ENCODE measurements at regions not wholly inside any gene's neighbourhood (a gene's known extent, or its start where the extent isn't known, plus 50 kb on each side); places are given as distances from the start of the nearest gene placed in this dataset.

DNA sequence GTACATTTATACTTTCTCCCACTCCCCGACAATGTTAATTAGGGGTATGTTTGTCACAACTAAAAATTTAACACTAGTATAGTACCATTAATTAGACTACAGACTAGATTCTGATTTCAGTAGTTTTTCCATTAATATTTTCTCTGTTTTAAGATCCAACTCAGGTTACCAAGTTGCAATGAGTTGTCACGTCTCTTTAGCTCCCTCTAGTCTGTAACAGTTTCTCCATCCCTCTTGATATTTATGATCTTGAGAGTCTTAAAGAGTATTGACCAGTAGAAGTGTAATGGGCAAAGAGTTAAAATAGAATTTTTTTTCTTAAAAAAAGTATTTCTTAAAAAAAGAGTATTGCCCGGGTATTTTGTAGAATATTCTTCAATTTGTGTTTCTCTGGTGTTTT is 598.1 kb downstream of the TBC1D4 start:
- Mint-ChIP-seq H3K4me1 (no peaks in the 10 kb centered on the region), H3K9me3 (ENCODE audit: low read depth) (peaks cover 5% of the 10 kb centered on the region), H3K27me3 (no peaks in the 10 kb centered on the region), H3K4me3 (no peak overlapping the region), H3K36me3 (ENCODE audit: low read depth) (no peaks in the 10 kb centered on the region), H3K27ac (no peak overlapping the region)
- DNase-seq: no peak
- intact Hi-C loops (cut with DNase I, micrococcal nuclease): no loop called here
- ChIA-PET CTCF (no interaction called here), POLR2A (no interaction called here)
- no peak for ATAC-seq

DNA sequence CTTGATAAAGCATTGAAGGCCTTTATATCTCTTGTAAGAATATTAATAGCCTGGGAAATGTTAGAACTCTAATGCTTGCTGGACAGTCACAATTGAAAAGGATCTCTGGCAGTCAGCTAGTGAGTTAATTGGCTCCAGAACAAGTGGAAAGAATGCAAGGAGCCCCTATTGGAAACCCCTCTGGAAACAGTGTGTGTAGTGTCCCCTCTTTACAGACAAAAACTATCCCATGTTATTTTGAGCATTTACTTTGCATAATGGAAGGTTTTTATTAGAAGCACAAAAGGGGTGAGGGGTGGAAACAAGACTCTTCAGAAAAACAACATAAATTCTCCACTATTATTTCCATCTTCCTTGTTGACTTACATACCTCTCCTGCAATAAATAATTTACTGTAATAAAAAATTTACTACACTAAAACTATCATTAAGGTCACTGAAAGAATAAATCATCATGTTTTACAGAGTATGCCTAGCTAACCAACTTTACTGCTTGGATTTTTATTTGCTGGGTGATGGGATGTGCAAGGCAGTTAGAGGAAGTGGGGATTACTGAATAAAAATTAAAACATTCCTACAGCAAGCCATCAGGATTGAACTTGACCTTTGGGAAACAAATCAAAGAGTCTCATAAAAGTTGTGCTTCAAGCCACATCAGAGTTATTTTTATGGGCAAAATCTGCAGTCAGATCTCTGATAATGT is 610.4 kb downstream of the TBC1D4 start:
- H3K9me3 Mint-ChIP-seq (ENCODE audit: low read depth): peaks cover 7% of the 10 kb centered on the region
- H3K27me3 Mint-ChIP-seq: no peaks in the 10 kb centered on the region
- no peak for ATAC-seq
- ChIA-PET POLR2A (no interaction called here), CTCF (no interaction called here)
- H3K36me3 Mint-ChIP-seq (ENCODE audit: low read depth): no peaks in the 10 kb centered on the region
- intact Hi-C loops (cut with DNase I, micrococcal nuclease): no loop called here
- DNase-seq: no peak
- H3K4me3 Mint-ChIP-seq: no peak overlapping the region
- no peak overlapping the region for H3K27ac Mint-ChIP-seq
- H3K4me1 Mint-ChIP-seq: no peaks in the 10 kb centered on the region

DNA sequence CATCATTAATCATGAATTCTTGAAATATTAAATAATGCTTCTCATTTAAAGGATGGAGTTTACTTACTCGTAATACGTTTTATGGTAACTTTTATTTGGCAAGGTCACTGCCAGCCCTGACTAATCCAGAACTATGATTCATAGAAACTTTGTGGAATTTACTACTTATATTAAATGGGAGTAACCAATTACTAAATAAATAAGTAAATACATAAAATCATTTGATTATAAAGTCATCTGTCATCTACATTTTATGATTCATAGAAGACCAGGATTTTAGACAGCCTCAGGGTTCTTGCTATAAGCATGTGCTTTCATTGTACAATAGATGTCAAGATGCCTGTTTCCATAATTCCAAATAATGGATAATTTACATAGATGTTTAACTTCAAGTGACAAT is 611.1 kb downstream of the TBC1D4 start:
- Mint-ChIP-seq H3K27me3 (no peaks in the 10 kb centered on the region), H3K9me3 (ENCODE audit: low read depth) (peaks cover 7% of the 10 kb centered on the region), H3K27ac (no peak overlapping the region), H3K36me3 (ENCODE audit: low read depth) (no peaks in the 10 kb centered on the region), H3K4me1 (no peaks in the 10 kb centered on the region), H3K4me3 (no peak overlapping the region)
- ChIA-PET CTCF (no interaction called here), POLR2A (no interaction called here)
- DNase-seq (no peak), ATAC-seq (no peak)
- intact Hi-C loops (cut with DNase I, micrococcal nuclease): no loop called here

DNA sequence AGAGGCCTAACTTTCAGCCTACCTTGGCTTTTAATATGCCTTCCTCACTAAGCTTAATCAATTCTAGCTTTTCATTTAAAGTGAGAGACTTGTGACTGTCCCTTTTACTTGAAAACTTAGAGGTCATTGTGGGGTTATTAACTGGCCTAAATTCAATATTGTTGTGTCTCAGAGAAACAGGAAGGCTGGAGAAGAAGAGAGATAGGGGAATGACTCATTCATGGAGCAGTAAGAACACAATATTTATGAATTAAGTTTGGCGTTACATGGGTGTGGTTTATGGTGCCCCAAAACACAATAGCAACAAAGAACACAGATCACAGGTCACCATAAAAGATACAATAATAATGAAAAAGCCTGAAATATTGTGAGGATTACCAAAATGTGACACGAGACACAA is 612.1 kb downstream of the TBC1D4 start:
- POLR2A ChIA-PET: no interaction called here
- H3K4me3 Mint-ChIP-seq: no peak overlapping the region
- no peak overlapping the region for H3K27ac Mint-ChIP-seq
- H3K9me3 Mint-ChIP-seq (ENCODE audit: low read depth): peaks cover 7% of the 10 kb centered on the region
- intact Hi-C loops (cut with DNase I, micrococcal nuclease): no loop called here
- H3K4me1 Mint-ChIP-seq: no peaks in the 10 kb centered on the region
- H3K27me3 Mint-ChIP-seq: no peaks in the 10 kb centered on the region
- ATAC-seq (no peak), DNase-seq (no peak)
- H3K36me3 Mint-ChIP-seq (ENCODE audit: low read depth): no peaks in the 10 kb centered on the region
- CTCF ChIA-PET: interaction anchor here (0.6 kb wide), 1 partner anchor 262 kb away, joined by 3 read pairs; no protein-coding TSS in a partner anchor

DNA sequence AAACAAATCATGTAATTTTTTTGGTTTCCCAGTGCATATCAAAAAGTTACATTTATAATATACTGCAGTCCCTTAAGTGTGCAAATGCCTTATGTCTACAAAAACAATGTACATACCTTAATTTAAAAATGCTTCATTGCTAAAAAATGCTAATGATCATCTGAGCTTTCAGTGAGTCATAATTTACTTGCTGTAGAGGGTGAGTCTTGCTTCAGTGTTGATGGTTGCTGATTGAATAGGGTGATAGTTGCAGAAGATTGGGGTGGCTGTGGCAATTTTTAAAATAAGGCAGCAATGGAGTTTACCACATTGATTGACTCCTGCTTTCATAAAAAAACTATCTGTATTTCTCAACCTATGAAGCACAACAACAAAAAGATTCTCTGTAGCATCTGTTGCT is 613.9 kb downstream of the TBC1D4 start:
- Mint-ChIP-seq H3K4me1 (no peaks in the 10 kb centered on the region), H3K27me3 (peaks cover 2% of the 10 kb centered on the region), H3K9me3 (ENCODE audit: low read depth) (peaks cover 7% of the 10 kb centered on the region), H3K36me3 (ENCODE audit: low read depth) (no peaks in the 10 kb centered on the region), H3K27ac (no peak overlapping the region), H3K4me3 (no peak overlapping the region)
- ChIA-PET CTCF (interaction anchor here (0.7 kb wide), 1 partner anchor 11 kb away, joined by 3 read pairs; no protein-coding TSS in a partner anchor), POLR2A (no interaction called here)
- intact Hi-C loops (cut with DNase I, micrococcal nuclease): no loop called here
- DNase-seq (no peak), ATAC-seq (no peak)

DNA sequence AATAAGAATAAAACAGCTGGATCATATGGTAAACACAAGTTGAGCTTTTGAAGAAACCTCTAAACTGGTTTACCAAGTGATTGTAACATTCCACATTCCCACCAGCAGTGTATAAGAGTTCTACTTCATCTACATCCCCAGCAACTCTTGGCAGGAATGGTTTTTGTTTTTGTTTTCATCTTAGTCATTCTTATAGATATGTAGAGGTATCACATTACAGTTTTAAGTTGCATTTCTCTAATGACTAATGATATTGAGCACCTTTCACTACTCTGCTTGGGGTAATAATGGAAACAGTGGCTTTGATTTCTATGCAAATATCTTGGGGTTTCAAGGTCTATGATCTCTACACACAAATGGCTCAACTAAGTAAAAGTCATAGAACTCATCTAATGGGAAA is 614.5 kb downstream of the TBC1D4 start:
- ATAC-seq (no peak), DNase-seq (no peak)
- Mint-ChIP-seq H3K27me3 (peaks cover 2% of the 10 kb centered on the region), H3K9me3 (ENCODE audit: low read depth) (peaks cover 7% of the 10 kb centered on the region), H3K4me3 (no peak overlapping the region), H3K4me1 (no peaks in the 10 kb centered on the region), H3K27ac (no peak overlapping the region), H3K36me3 (ENCODE audit: low read depth) (no peaks in the 10 kb centered on the region)
- POLR2A ChIA-PET: no interaction called here
- intact Hi-C loops (cut with DNase I, micrococcal nuclease): no loop called here
- CTCF ChIA-PET: no interaction called here

DNA sequence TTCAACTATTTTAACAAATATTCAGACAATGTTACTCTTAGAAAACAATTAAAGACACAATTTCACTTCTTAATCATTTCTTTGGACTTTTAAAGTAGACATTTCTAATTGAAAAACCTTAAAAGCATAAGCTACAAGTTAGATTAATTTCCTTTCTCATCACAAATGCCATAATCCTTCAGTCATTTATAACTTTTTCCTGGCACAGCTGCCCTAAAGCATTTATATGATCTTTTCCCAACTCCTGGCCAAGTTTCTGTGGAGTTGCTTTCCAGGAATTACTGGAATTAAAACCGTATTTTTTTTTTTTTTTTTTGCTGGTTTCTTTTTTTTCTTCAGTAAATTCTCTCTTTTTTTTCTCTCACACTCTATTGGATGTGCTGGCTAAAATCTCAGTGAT is 615.9 kb downstream of the TBC1D4 start:
- Mint-ChIP-seq H3K4me1 (no peaks in the 10 kb centered on the region), H3K27me3 (peaks cover 2% of the 10 kb centered on the region), H3K4me3 (no peak overlapping the region), H3K27ac (no peak overlapping the region), H3K36me3 (ENCODE audit: low read depth) (no peaks in the 10 kb centered on the region), H3K9me3 (ENCODE audit: low read depth) (peaks cover 7% of the 10 kb centered on the region)
- POLR2A ChIA-PET: interaction anchor here (0.6 kb wide), 1 partner anchor 140 kb away, joined by 4 read pairs; no protein-coding TSS in a partner anchor
- CTCF ChIA-PET: no interaction called here
- intact Hi-C loops (cut with DNase I, micrococcal nuclease): no loop called here
- no peak for DNase-seq
- ATAC-seq: no peak

DNA sequence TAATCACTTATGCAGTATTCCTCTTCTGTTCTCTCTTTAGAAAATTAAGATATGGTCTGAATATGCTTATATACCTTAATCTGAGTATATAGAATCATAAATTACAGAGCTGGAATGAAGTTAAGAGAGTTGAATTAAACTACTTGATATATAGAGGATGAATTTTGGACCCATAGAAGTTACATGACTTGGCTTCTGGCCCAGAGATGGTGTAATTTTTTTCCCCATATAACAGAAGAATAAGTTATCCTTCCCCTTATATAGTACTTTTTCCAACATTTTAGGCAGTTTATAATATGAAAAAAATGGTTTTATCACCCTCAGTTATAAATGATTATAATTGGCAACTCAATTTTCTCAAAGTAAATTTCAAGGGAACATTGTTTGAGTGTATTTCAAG is 616.3 kb downstream of the TBC1D4 start:
- DNase-seq: no peak
- no peak overlapping the region for H3K27ac Mint-ChIP-seq
- H3K4me3 Mint-ChIP-seq: no peak overlapping the region
- peaks cover 7% of the 10 kb centered on the region for H3K9me3 Mint-ChIP-seq (ENCODE audit: low read depth)
- H3K36me3 Mint-ChIP-seq (ENCODE audit: low read depth): no peaks in the 10 kb centered on the region
- no peak for ATAC-seq
- H3K4me1 Mint-ChIP-seq: no peaks in the 10 kb centered on the region
- ChIA-PET CTCF (no interaction called here), POLR2A (interaction anchor here (0.6 kb wide), 1 partner anchor 140 kb away, joined by 4 read pairs; no protein-coding TSS in a partner anchor)
- H3K27me3 Mint-ChIP-seq: peaks cover 2% of the 10 kb centered on the region
- intact Hi-C loops (cut with DNase I, micrococcal nuclease): no loop called here

DNA sequence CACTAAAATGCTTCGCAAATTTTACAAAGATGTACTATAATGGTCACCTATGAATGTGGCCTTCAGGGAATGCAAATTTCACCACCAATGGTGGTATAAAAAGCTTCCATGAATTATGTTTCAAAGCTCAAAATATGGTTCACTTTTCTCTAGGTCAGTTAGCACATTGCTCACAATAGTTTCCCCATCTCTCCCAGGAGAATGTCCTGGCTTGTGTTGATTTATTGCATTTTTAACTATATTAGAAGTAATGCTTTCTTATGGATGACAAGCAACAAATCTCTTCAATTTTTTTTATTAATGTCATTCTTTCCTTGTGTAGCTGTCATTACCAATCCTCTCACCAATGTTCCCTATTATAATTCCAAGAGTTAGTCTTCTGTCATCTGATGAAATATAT is 621.2 kb downstream of the TBC1D4 start:
- ATAC-seq (no peak), DNase-seq (no peak)
- H3K36me3 Mint-ChIP-seq (ENCODE audit: low read depth): no peaks in the 10 kb centered on the region
- ChIA-PET CTCF (no interaction called here), POLR2A (no interaction called here)
- intact Hi-C loops (cut with DNase I, micrococcal nuclease): no loop called here
- no peak overlapping the region for H3K4me3 Mint-ChIP-seq
- H3K27me3 Mint-ChIP-seq: peaks cover 9% of the 10 kb centered on the region
- H3K9me3 Mint-ChIP-seq (ENCODE audit: low read depth): peaks cover 2% of the 10 kb centered on the region
- no peaks in the 10 kb centered on the region for H3K4me1 Mint-ChIP-seq
- no peak overlapping the region for H3K27ac Mint-ChIP-seq

DNA sequence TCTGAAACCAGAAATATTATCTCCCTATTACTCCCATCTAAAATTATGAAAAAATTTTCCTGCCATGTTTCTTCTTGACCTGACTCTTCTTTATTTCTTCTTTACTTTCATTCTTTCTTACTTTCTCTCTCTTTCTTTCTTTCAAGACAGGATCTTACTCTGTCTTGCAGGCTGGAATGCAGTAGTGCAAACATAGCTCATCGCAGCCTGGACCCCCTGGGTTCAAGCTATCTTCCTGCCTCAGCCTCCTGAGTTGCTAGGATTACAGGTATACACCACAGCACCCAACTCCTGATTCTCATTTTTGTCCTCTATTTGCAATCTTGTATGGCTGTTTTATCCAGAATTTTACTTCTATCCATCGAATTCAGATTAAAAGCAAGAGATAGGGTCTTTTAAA is 631.1 kb downstream of the TBC1D4 start:
- Mint-ChIP-seq H3K9me3 (ENCODE audit: low read depth) (peaks cover 5% of the 10 kb centered on the region), H3K27ac (no peak overlapping the region), H3K4me1 (no peaks in the 10 kb centered on the region), H3K27me3 (peaks cover 5% of the 10 kb centered on the region), H3K4me3 (no peak overlapping the region), H3K36me3 (ENCODE audit: low read depth) (no peaks in the 10 kb centered on the region)
- DNase-seq (no peak), ATAC-seq (no peak)
- POLR2A ChIA-PET: no interaction called here
- CTCF ChIA-PET: no interaction called here
- intact Hi-C loops (cut with DNase I, micrococcal nuclease): no loop called here

DNA sequence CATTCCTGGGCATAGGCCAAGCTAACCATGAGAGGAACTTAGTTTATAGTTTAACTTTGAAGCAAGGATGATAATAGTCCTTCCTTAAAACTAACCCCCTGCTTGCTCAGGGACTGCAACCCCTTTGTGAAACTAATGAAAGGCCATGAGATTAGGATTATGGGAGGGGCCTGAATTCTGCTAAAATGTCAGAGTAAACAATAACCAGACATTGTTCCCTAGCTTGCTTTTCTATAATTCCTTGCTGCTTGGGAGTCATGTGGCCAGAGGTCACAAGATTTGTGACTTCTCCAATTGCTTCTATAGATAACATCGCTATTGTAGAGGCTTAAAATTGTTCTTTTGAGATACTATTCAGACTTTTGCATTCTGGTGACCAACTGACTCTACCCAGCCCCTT is 634.0 kb downstream of the TBC1D4 start:
- ATAC-seq (no peak), DNase-seq (no peak)
- ChIA-PET POLR2A (no interaction called here), CTCF (no interaction called here)
- no peaks in the 10 kb centered on the region for H3K4me1 Mint-ChIP-seq
- peaks cover 5% of the 10 kb centered on the region for H3K27me3 Mint-ChIP-seq
- H3K27ac Mint-ChIP-seq: no peak overlapping the region
- no peaks in the 10 kb centered on the region for H3K36me3 Mint-ChIP-seq (ENCODE audit: low read depth)
- no peak overlapping the region for H3K4me3 Mint-ChIP-seq
- peaks cover 3% of the 10 kb centered on the region for H3K9me3 Mint-ChIP-seq (ENCODE audit: low read depth)
- intact Hi-C loops (cut with DNase I, micrococcal nuclease): no loop called here

DNA sequence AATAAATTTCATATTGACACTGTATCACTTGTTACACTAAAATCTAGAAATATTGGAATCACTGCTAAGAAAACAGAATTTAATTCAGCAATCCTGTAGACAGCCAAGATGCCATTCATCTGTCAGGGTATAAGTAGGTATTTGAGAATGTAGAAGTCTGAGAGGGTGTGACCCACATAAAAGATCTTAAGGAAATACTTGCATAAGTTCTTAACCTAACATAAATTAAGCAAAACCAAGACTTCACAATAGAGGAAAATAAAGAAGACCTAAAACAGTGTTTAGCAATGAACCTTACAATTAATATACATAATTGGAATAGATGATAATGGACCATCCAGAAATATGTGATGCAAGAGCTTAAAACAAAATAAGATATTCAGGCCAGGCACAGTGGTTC is 636.2 kb downstream of the TBC1D4 start:
- no peak overlapping the region for H3K4me3 Mint-ChIP-seq
- DNase-seq (no peak), ATAC-seq (no peak)
- H3K36me3 Mint-ChIP-seq (ENCODE audit: low read depth): no peaks in the 10 kb centered on the region
- H3K9me3 Mint-ChIP-seq (ENCODE audit: low read depth): peaks cover 3% of the 10 kb centered on the region
- intact Hi-C loops (cut with DNase I, micrococcal nuclease): no loop called here
- no peak overlapping the region for H3K27ac Mint-ChIP-seq
- ChIA-PET CTCF (interaction anchor here (0.8 kb wide), 1 partner anchor 8 kb away, joined by 3 read pairs; no protein-coding TSS in a partner anchor), POLR2A (no interaction called here)
- H3K27me3 Mint-ChIP-seq: peaks cover 1% of the 10 kb centered on the region
- no peaks in the 10 kb centered on the region for H3K4me1 Mint-ChIP-seq

DNA sequence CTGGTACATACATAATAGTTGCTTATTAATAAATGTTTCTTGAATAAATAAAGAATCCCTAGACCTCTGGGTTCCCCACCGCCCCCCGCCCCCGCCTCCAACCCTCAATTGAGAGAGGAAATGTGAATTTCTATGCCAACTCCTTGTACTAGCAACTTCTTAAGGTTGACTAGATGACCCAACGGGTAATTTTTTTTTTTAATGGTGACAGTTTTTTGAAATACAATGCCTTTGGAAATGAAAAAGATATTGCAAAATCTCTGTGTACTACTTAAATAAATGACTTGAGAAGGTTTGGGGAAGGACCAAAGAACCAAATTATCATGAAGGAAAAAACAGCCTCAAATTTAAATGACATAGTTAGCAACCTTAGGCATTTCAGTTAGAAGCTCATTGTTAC is 640.3 kb downstream of the TBC1D4 start:
- H3K36me3 Mint-ChIP-seq (ENCODE audit: low read depth): no peaks in the 10 kb centered on the region
- no peaks in the 10 kb centered on the region for H3K9me3 Mint-ChIP-seq (ENCODE audit: low read depth)
- ATAC-seq (no peak), DNase-seq (no peak)
- CTCF ChIA-PET: no interaction called here
- no peak overlapping the region for H3K4me3 Mint-ChIP-seq
- no peaks in the 10 kb centered on the region for H3K4me1 Mint-ChIP-seq
- no peak overlapping the region for H3K27ac Mint-ChIP-seq
- intact Hi-C loops (cut with DNase I, micrococcal nuclease): no loop called here
- no peaks in the 10 kb centered on the region for H3K27me3 Mint-ChIP-seq
- POLR2A ChIA-PET: interaction anchor here (0.6 kb wide), 1 partner anchor 10 kb away, joined by 9 read pairs; no protein-coding TSS in a partner anchor

Data from activated CD4-positive, alpha-beta T cell treated with anti-CD3 and anti-CD28 coated beads for 36 hours (primary cell).